KMS-11 (cell line): ENCODE measurements at regions not wholly inside any gene's neighbourhood (a gene's known extent, or its start where the extent isn't known, plus 50 kb on each side); places are given as distances from the start of the nearest gene placed in this dataset.

Experiments used
- H2AFZ ChIP-seq: fragments of 200-600 bp; sonication (generic); 2 replicates; pipeline ENCODE4 v1.6.1; 2016; ENCODE audit warnings: antibody characterized with exemption, mixed run types, low read depth
- H3K27ac ChIP-seq: fragments of 200-600 bp; sonication (generic); 2 replicates; pipeline ENCODE4 v1.6.1; 2016; ENCODE audit warnings: mild to moderate bottlenecking, mixed run types
- H3K27me3 ChIP-seq: fragments of 200-600 bp; sonication (generic); 2 replicates; pipeline ENCODE4 v1.6.1; 2017; ENCODE audit warnings: mild to moderate bottlenecking, low read depth, mixed run types, moderate library complexity; ENCODE audit not compliant: insufficient read depth
- H3K36me3 ChIP-seq: fragments of 200-600 bp; sonication (generic); 2 replicates; pipeline ENCODE4 v1.6.1; 2017; ENCODE audit warnings: mild to moderate bottlenecking, mixed run types; ENCODE audit not compliant: insufficient read depth
- H3K4me1 ChIP-seq: fragments of 200-600 bp; sonication (generic); 2 replicates; pipeline ENCODE4 v1.6.1; 2016; ENCODE audit warnings: mild to moderate bottlenecking, low read depth, mixed run types; ENCODE audit not compliant: poor library complexity, severe bottlenecking
- H3K4me2 ChIP-seq: fragments of 200-600 bp; sonication (generic); 2 replicates; pipeline ENCODE4 v1.7.0; 2016; ENCODE audit warnings: mild to moderate bottlenecking, mixed run types
- H3K4me3 ChIP-seq: fragments of 200-600 bp; sonication (generic); IDR thresholded peaks from 2 replicates; pipeline ENCODE4 v1.6.1; 2017; ENCODE audit warnings: low read depth, low read length, mixed read lengths; ENCODE audit not compliant: insufficient read depth
- H3K79me2 ChIP-seq: fragments of 200-600 bp; sonication (generic); 2 replicates; pipeline ENCODE4 v1.6.1; 2016; ENCODE audit warnings: low read depth, mixed run types; ENCODE audit not compliant: insufficient read depth
- H3K9ac ChIP-seq: fragments of 200-600 bp; sonication (generic); 2 replicates; pipeline ENCODE4 v1.6.1; 2016; ENCODE audit warnings: mild to moderate bottlenecking, mixed run types
- H4K20me1 ChIP-seq: fragments of 200-600 bp; sonication (generic); 2 replicates; pipeline ENCODE4 v1.6.1; 2016; ENCODE audit warnings: mild to moderate bottlenecking, mixed run types; ENCODE audit not compliant: insufficient read depth
- TF ChIP-seq, protein P1 (sequence below): fragments of 200-600 bp; sonication (generic); conservative IDR thresholded peaks from 2 replicates; pipeline ENCODE4 v1.6.1; 2017; ENCODE audit warnings: low read depth, mild to moderate bottlenecking, antibody characterized with exemption, low read length, moderate library complexity, mixed read lengths

DNA sequence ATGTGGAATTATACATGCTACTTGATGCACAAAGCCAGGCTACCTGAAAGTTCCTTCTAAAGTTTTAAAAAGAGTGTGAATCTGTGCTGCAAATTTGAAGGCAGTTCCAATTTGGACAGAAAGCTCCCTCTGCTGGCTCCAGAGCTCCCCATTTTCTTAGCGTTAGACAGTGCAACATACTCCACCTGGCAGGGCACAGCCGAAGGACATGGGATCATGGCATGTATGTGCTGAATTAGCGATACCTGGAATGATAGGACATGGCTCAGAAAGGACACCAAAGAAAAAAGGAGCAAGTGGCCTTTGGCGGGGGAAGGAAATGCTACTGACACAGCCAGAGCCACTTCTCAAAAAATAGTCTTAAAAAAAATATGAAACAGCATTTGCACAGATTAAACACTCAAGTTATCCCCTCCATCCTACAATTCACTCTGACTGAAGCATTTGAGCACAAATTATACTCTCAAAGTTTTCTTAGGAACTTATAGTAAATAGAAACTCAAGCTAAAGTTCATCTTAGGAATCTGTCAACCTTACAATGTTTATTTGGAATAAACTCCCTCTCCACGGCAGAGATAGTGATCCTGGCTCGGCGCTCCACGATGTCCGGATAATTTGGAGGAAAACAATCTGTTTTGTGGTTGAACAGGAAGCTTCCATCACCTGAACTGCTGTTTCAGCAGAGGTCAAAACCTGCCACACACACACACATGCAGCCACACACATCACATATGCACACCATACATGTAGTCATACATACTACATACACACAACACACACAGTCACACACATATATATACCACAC lies 80.0 kb downstream of the C7orf25 start:
- Histone ChIP-seq H3K27ac (no peak overlapping the region), H3K9ac (no peak overlapping the region), H3K36me3 (no peaks in the 10 kb centered on the region), H3K27me3 (no peaks in the 10 kb centered on the region), H4K20me1 (no peaks in the 10 kb centered on the region), H3K79me2 (no peaks in the 10 kb centered on the region), H2AFZ (no peak overlapping the region), H3K4me2 (no peak overlapping the region), H3K4me3 (no peak overlapping the region), H3K4me1 (no peaks in the 10 kb centered on the region)
- TF ChIP-seq, protein P1, sequence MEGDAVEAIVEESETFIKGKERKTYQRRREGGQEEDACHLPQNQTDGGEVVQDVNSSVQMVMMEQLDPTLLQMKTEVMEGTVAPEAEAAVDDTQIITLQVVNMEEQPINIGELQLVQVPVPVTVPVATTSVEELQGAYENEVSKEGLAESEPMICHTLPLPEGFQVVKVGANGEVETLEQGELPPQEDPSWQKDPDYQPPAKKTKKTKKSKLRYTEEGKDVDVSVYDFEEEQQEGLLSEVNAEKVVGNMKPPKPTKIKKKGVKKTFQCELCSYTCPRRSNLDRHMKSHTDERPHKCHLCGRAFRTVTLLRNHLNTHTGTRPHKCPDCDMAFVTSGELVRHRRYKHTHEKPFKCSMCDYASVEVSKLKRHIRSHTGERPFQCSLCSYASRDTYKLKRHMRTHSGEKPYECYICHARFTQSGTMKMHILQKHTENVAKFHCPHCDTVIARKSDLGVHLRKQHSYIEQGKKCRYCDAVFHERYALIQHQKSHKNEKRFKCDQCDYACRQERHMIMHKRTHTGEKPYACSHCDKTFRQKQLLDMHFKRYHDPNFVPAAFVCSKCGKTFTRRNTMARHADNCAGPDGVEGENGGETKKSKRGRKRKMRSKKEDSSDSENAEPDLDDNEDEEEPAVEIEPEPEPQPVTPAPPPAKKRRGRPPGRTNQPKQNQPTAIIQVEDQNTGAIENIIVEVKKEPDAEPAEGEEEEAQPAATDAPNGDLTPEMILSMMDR, result no peak

DNA sequence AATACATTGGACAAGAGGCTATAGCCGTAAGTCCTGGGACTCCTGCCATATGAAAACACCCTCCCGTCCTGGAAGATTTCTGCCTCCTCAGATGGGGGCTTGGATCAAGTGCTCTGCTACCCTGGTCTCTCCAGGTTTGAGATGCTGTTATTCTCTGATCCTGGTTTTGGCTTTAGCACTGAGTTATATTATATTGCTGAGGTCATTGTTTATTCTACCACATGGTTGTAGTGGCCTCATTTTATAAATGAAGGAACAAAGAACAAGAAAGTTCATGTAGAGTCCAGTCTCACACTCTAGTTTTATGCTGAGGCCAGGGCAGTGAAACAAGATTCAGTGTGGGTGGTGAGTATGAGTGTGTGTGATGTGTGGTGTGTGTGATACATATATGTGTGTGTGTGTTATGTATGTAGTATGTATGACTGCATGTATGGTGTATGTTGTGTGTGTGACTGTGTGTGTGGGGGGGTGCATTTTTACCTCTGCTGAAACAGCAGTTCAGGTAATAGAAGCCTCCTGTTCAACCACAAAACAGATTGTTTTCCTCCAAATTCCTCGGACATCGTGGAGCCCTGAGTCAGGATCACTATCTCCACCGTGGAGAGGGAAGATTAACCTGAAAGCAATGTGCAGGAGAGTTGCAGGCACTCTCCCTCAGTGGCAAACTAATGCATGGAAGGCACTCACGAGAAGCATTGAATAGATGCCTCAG lies 80.7 kb downstream of the C7orf25 start:
- Histone ChIP-seq H3K27me3 (no peaks in the 10 kb centered on the region), H3K9ac (no peak overlapping the region), H3K36me3 (no peaks in the 10 kb centered on the region), H3K79me2 (no peaks in the 10 kb centered on the region), H3K27ac (no peak overlapping the region), H2AFZ (no peak overlapping the region), H3K4me2 (no peak overlapping the region), H4K20me1 (no peaks in the 10 kb centered on the region), H3K4me1 (no peaks in the 10 kb centered on the region), H3K4me3 (no peak overlapping the region)
- TF ChIP-seq, protein P1, result no peak

DNA sequence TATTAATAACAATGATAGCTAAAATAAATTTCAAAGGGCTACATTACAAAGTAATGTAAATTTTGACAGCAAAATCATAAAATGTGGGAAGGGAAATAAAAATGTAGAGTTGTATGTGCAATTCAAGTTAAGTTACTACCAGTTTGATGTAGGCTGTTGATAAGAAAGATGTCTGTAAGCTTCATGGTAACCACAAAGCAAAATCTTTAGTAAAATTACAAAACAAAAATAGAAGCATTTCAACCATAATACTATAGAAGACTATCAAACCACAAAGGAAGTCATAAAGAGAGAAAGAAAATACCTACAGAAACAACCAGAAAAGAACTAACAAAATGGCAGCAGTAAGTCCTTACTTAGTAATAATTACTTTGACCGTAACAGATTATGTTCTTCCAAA lies 99.1 kb downstream of the C7orf25 start:
- H3K9ac ChIP-seq, result no peak overlapping the region
- H3K4me1 ChIP-seq, result no peaks in the 10 kb centered on the region
- H3K4me2 ChIP-seq, result no peak overlapping the region
- H3K27me3 ChIP-seq, result no peaks in the 10 kb centered on the region
- no peaks in the 10 kb centered on the region for H3K36me3 ChIP-seq
- H3K79me2 ChIP-seq, result no peaks in the 10 kb centered on the region
- no peak overlapping the region for H3K27ac ChIP-seq
- no peak overlapping the region for H2AFZ ChIP-seq
- no peak overlapping the region for H3K4me3 ChIP-seq
- no peaks in the 10 kb centered on the region for H4K20me1 ChIP-seq
- TF ChIP-seq, protein P1, result no peak

DNA sequence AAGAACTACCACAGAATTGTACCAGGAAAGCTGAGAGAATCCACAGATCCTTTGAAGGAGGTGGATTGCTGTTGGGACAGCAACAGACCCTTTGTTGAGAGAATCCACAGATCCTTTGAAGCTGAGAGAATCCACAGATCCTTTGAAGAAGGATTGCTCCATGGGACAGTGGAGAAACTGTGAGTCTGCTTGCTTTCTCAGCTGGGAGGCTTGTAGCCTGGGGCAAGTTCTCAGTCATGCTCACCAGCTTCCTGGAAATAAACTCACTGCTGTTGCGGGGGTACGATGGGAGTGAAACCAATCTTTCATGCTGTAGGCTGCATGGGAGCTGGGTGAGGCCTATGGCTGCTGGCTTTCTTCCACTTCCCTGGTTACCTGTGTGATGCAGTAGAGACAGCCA lies 106.3 kb downstream of the C7orf25 start:
- TF ChIP-seq, protein P1, result no peak
- Histone ChIP-seq H4K20me1 (no peaks in the 10 kb centered on the region), H3K4me1 (no peaks in the 10 kb centered on the region), H3K27ac (no peak overlapping the region), H3K79me2 (no peaks in the 10 kb centered on the region), H3K36me3 (no peaks in the 10 kb centered on the region), H3K4me2 (no peak overlapping the region), H3K4me3 (no peak overlapping the region), H3K27me3 (no peaks in the 10 kb centered on the region), H3K9ac (no peak overlapping the region), H2AFZ (no peak overlapping the region)
